SK-N-MC (cell line): ENCODE measurements at regions not wholly inside any gene's neighbourhood (a gene's known extent, or its start where the extent isn't known, plus 50 kb on each side); places are given as distances from the start of the nearest gene placed in this dataset.

Experiments used
- DNase-seq: peaks from one replicate; pipeline ENCODE4 v3.0.0-alpha.2; 2011; ENCODE audit warnings: low read depth, low spot score
- H3K27ac ChIP-seq: fragments of 200-600 bp; sonication (generic); 2 replicates; pipeline ENCODE4 v1.5.1; 2016; ENCODE audit warnings: mixed run types
- H3K36me3 ChIP-seq: fragments of 200-600 bp; sonication (generic); 2 replicates; pipeline ENCODE4 v1.6.1; 2017; ENCODE audit warnings: antibody characterized with exemption, low read length, mixed read lengths; ENCODE audit not compliant: insufficient read depth
- H3K4me3 ChIP-seq: fragments of 200-600 bp; sonication (generic); 2 replicates; pipeline ENCODE4 v1.5.1; 2016
- H3K9ac ChIP-seq: fragments of 200-600 bp; sonication (generic); 2 replicates; pipeline ENCODE4 v1.8.0; 2017; ENCODE audit warnings: mixed run types, mixed read lengths; ENCODE audit not compliant: insufficient read length
- H3K9me3 ChIP-seq: fragments of 200-600 bp; sonication (generic); 2 replicates; pipeline ENCODE4 v1.6.1; 2017; ENCODE audit warnings: low read depth, mild to moderate bottlenecking, antibody characterized with exemption, low read length, moderate library complexity, mixed read lengths
- EZH2 ChIP-seq: fragments of 200-600 bp; sonication (generic); IDR thresholded peaks from one replicate; pipeline ENCODE4 v1.6.1; 2017; ENCODE audit warnings: antibody characterized with exemption
- FOXP2 ChIP-seq: optimal IDR thresholded peaks from 2 replicates; pipeline ENCODE3; 2011; ENCODE audit warnings: mild to moderate bottlenecking, moderate library complexity; ENCODE audit not compliant: insufficient read depth; ENCODE audit errors: extremely low read length, control extremely low read depth
- POLR2AphosphoS5 ChIP-seq: IDR thresholded peaks from 2 replicates; pipeline ENCODE4 v1.6.1; 2012; ENCODE audit warnings: mild to moderate bottlenecking, low read depth, low read length, borderline replicate concordance

- Histone ChIP-seq H3K9me3 (no peaks in the 10 kb centered on the region), H3K9ac (no peak overlapping the region), H3K4me3 (no peak overlapping the region), H3K27ac (no peak overlapping the region), H3K36me3 (no peaks in the 10 kb centered on the region)
- no peak for TF ChIP-seq EZH2
- no peak for TF ChIP-seq FOXP2
- no peak for DNase-seq
Observed at GRCh38 chr9:4929917-4930316, 55.2 kb upstream of the JAK2 start.

GRCh38 chr9:4932681-4933080, 52.4 kb upstream of the JAK2 start:
- H3K27ac ChIP-seq = no peak overlapping the region
- no peaks in the 10 kb centered on the region for H3K9me3 ChIP-seq
- H3K36me3 ChIP-seq = no peaks in the 10 kb centered on the region
- TF ChIP-seq POLR2AphosphoS5 (no peak), EZH2 (no peak), FOXP2 (no peak)
- no peak overlapping the region for H3K4me3 ChIP-seq
- no peak overlapping the region for H3K9ac ChIP-seq
- no peak for DNase-seq

DNA sequence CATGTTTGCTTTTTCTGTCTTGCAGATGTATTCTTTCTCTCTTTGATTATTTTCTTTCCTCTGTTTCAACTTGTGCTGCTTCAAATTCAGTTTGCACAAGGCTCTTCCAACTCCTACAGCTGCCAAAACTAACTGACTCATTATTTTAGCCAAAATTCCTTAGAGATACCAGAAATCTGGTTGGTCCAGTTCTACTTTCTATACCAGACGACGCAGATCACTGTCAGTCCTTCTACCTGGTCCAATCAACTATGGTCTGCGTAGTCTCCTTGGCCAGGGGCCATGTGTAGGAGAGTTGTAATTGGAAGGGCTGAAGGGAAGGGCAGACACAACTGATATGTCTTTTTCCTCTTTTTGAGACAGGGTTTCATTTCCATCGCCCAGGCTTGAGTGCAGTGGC, 51.9 kb upstream of the JAK2 start:
- no peak overlapping the region for H3K4me3 ChIP-seq
- no peak for TF ChIP-seq EZH2
- no peak for TF ChIP-seq POLR2AphosphoS5
- TF ChIP-seq FOXP2 = no peak
- no peak overlapping the region for H3K27ac ChIP-seq
- H3K36me3 ChIP-seq = no peaks in the 10 kb centered on the region
- H3K9ac ChIP-seq = no peak overlapping the region
- no peak for DNase-seq
- no peaks in the 10 kb centered on the region for H3K9me3 ChIP-seq

- H3K36me3 ChIP-seq = no peaks in the 10 kb centered on the region
- DNase-seq = no peak
- H3K27ac ChIP-seq = no peak overlapping the region
- H3K9me3 ChIP-seq = no peaks in the 10 kb centered on the region
- H3K9ac ChIP-seq = no peak overlapping the region
- H3K4me3 ChIP-seq = no peak overlapping the region
- TF ChIP-seq EZH2 = no peak
- TF ChIP-seq FOXP2 = no peak
- TF ChIP-seq POLR2AphosphoS5 = no peak
Observed at GRCh38 chr9:4933861-4934260, 51.2 kb upstream of the JAK2 start.

- DNase-seq = no peak
- no peak overlapping the region for H3K27ac ChIP-seq
Observed at GRCh38 chr9:4935001-4935672, 49.9 kb upstream of the JAK2 start.

More at GRCh38 chr9:4935001-4935672, 49.9 kb upstream of the JAK2 start:
- Histone ChIP-seq H3K9ac (no peak overlapping the region), H3K9me3 (no peaks in the 10 kb centered on the region), H3K36me3 (no peaks in the 10 kb centered on the region), H3K4me3 (no peak overlapping the region)
- no peak for TF ChIP-seq FOXP2
- no peak for TF ChIP-seq POLR2AphosphoS5
- TF ChIP-seq EZH2 = no peak
